ENCODE measurements at regions not wholly inside any gene's neighbourhood (a gene's known extent, or its start where the extent isn't known, plus 50 kb on each side); places are given as distances from the start of the nearest gene placed in this dataset.

- H3K4me3 ChIP-seq (replicated peaks in 1 of 3; ENCODE audit: insufficient read depth in 1 of 3, low read depth in 2 of 3, low read length in 3 of 3): no peak overlapping the region
- no peak for FAIRE-seq
- 6% methylated on average over 5 of the region's 6 CpGs for WGBS (ENCODE audit: low lambda C conversion rate)
- no peak overlapping the region for H3K4me2 ChIP-seq (ENCODE audit: low read depth, low read length)
- H3K9me3 ChIP-seq (ENCODE audit: low read length): peaks cover 75% of the 10 kb centered on the region
- no peaks in the 10 kb centered on the region for H3K27me3 ChIP-seq (ENCODE audit: control insufficient read depth in 1 of 2, insufficient read depth in 2 of 2, low read length in 2 of 2)
- no TSS peak for BruUV-seq (replicated peaks)
- no peak overlapping the region for H3K9ac ChIP-seq (ENCODE audit: insufficient read depth, low read depth, low read length)
- intact Hi-C loops (cut with micrococcal nuclease; ENCODE audit: unreplicated experiment): no loop called here
- H4K20me1 ChIP-seq (ENCODE audit: insufficient read depth, low read length): no peaks in the 10 kb centered on the region
- ChIA-PET POLR2A (no interaction called here), CTCF (ENCODE audit: low intra/inter-chr PET ratio, low total read pairs) (no interaction called here)
- TF ChIP-seq ARID3A (IDR thresholded peaks at IDR 0.05; ENCODE audit: low read depth, low read length) (no peak), ZNF567 (CRISPR knock-in tag; IDR thresholded peaks at IDR 0.05; ENCODE audit: borderline replicate concordance) (no peak), WIZ (CRISPR knock-in tag; IDR thresholded peaks at IDR 0.05) (no peak), SMAD1 (CRISPR knock-in tag; IDR thresholded peaks at IDR 0.05; ENCODE audit: borderline replicate concordance, low read depth) (no peak), IKZF5 (CRISPR knock-in tag; IDR thresholded peaks at IDR 0.05) (no peak), PAWR (CRISPR knock-in tag; IDR thresholded peaks at IDR 0.05; ENCODE audit: borderline replicate concordance) (no peak), E2F1 (CRISPR knock-in tag; IDR thresholded peaks at IDR 0.05) (no peak), THAP11 (CRISPR knock-in tag; IDR thresholded peaks at IDR 0.05) (no peak), ZNF281 (CRISPR knock-in tag; IDR thresholded peaks at IDR 0.05; ENCODE audit: borderline replicate concordance) (no peak), NR3C1 (CRISPR knock-in tag; IDR thresholded peaks at IDR 0.05) (no peak), ZFX (CRISPR knock-in tag; IDR thresholded peaks at IDR 0.05; ENCODE audit: low read depth) (no peak), TEAD3 (CRISPR knock-in tag; optimal IDR thresholded peaks at IDR 0.05; ENCODE audit: borderline replicate concordance) (no peak), THAP8 (CRISPR knock-in tag; IDR thresholded peaks at IDR 0.05; ENCODE audit: borderline replicate concordance) (no peak), SMC3 (IDR thresholded peaks at IDR 0.05; ENCODE audit: low read length) (no peak)
- H2AFZ ChIP-seq (ENCODE audit: low read length): no peak overlapping the region
- in situ Hi-C loops (cut with HindIII; ENCODE audit: extremely low pct_ligation_motif_present, low pct_unique_long_range_greater_than_20kb): no loop called here
- no peak overlapping the region for H3K27ac ChIP-seq (ENCODE audit: extremely low read length, insufficient read depth, low read length)
- no peak for ATAC-seq
- no peaks in the 10 kb centered on the region for H3K4me1 ChIP-seq (ENCODE audit: insufficient read depth, low read length)
- no peaks in the 10 kb centered on the region for H3K79me2 ChIP-seq (ENCODE audit: insufficient read depth, low read length)
- no peak for DNase-seq (ENCODE audit: low spot score)
- no peaks in the 10 kb centered on the region for H3K36me3 ChIP-seq (replicated peaks in 1 of 2; ENCODE audit: control insufficient read depth in 1 of 2, insufficient read depth in 2 of 2, low read length in 2 of 2)
These were observed 123.2 kb upstream of the LINC00305 start for GRCh38 chr18:64271975-64272659.
